Cardiac fibroblast (primary cell): ENCODE measurements at regions not wholly inside any gene's neighbourhood (a gene's known extent, or its start where the extent isn't known, plus 50 kb on each side); places are given as distances from the start of the nearest gene placed in this dataset.

Source experiments
- DNase-seq, 2 donors: peaks; one replicate each; pipeline versions ENCODE4 v3.0.0 to v3.0.0-alpha.2; 2010; ENCODE audit warnings: low read depth in 2 of 2
- H3K4me3 ChIP-seq, 2 donors: replicated peaks in 1 of 2; 1 replicate in 1 of 2; 2 replicates in 1 of 2; pipeline ENCODE4 v1.5.1; 2011; ENCODE audit warnings: low read depth in 2 of 2, low read length in 2 of 2, mild to moderate bottlenecking in 2 of 2, moderate library complexity in 1 of 2
- TF ChIP-seq, protein P1 (sequence below): IDR thresholded peaks from one replicate; pipeline ENCODE4 v1.5.1; 2011; ENCODE audit warnings: low read depth, mild to moderate bottlenecking, low read length, inconsistent platforms

- TF ChIP-seq, protein P1, sequence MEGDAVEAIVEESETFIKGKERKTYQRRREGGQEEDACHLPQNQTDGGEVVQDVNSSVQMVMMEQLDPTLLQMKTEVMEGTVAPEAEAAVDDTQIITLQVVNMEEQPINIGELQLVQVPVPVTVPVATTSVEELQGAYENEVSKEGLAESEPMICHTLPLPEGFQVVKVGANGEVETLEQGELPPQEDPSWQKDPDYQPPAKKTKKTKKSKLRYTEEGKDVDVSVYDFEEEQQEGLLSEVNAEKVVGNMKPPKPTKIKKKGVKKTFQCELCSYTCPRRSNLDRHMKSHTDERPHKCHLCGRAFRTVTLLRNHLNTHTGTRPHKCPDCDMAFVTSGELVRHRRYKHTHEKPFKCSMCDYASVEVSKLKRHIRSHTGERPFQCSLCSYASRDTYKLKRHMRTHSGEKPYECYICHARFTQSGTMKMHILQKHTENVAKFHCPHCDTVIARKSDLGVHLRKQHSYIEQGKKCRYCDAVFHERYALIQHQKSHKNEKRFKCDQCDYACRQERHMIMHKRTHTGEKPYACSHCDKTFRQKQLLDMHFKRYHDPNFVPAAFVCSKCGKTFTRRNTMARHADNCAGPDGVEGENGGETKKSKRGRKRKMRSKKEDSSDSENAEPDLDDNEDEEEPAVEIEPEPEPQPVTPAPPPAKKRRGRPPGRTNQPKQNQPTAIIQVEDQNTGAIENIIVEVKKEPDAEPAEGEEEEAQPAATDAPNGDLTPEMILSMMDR = no peak
- DNase-seq = no peak
- H3K4me3 ChIP-seq = no peak overlapping the region
Observed at GRCh38 chr13:32895296-32895695, 120.9 kb upstream of the KL start.

GRCh38 chr13:32897296-32897695 is 118.9 kb upstream of the KL start:
- TF ChIP-seq, protein P1 = no peak
- DNase-seq = no peak
- H3K4me3 ChIP-seq = no peak overlapping the region

GRCh38 chr13:32902029-32902780 is 114.0 kb upstream of the KL start:
- TF ChIP-seq, protein P1 = no peak

GRCh38 chr13:32902874-32903273 is 113.3 kb upstream of the KL start:
- DNase-seq = peak; percentile 59 to 60
- no peak overlapping the region for H3K4me3 ChIP-seq
- TF ChIP-seq, protein P1 = no peak

More at GRCh38 chr13:32902029-32902780, 114.0 kb upstream of the KL start:
- peak; percentile 34 to 59 for DNase-seq
- no peak overlapping the region for H3K4me3 ChIP-seq

DNA sequence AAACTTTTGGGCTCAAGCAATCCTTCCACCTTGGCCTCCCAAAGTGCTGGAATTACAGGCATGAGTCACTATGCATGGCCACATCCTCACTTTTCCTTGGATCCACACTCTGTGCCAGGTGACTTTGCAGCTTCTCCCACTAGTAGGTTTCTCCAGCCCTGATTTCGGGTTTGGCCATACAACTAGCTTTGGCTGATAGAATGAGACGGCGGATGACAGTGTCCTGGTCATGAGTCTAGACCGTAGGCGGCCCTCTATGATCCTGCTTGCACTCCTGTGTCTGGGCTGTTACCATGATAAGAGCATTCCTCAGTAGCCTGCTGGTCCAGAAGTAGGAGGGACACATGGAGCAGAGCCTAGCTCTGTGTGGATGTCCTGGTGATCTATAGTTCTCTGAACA is 112.5 kb upstream of the KL start:
- no peak overlapping the region for H3K4me3 ChIP-seq

DNA sequence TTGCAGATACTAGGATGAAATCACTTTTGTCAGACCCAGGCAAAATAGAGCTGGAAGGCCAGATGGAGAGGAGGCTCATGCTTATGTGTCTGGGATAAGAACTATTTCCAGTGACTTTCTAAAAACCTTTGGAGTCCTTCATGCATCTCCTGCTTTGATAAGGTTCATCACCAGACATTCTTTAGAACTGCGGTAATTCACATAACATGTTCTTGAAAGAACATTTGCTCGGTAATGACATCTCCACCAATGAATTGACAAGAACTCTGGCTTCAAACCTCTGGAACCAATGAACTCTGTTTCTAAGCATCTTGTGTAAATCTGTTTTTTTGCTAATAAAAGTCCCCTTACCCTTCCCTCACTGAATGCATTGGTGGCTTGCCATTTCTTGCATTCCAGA is 112.0 kb upstream of the KL start:
- TF ChIP-seq, protein P1 = no peak
- no peak overlapping the region for H3K4me3 ChIP-seq
- DNase-seq = no peak

More for the DNA sequence above, 112.5 kb upstream of the KL start:
- TF ChIP-seq, protein P1 = no peak
- DNase-seq = no peak
